ENCODE measurements at regions not wholly inside any gene's neighbourhood (a gene's known extent, or its start where the extent isn't known, plus 50 kb on each side); places are given as distances from the start of the nearest gene placed in this dataset.
"Not testable (repeated sequence)": the region's sequence is repeated elsewhere in the genome, so short reads cannot be mapped to it uniquely, and the experiment has no call there.

GRCh38 chr4:128630871-128631270 is 178.6 kb upstream of the JADE1 start:
- intact Hi-C loops (cut with DNase I; ENCODE audit: low total_unique reads) = no loop called here
- WGBS, 2 donors = 47 to 61% methylated on average over 5 of the region's 5 CpGs
- DNase-seq (ENCODE audit: low spot score in 2 of 2) = no peak
- TF ChIP-seq POLR2A (IDR thresholded peaks at IDR 0.05) (no peak), CTCF (IDR thresholded peaks at IDR 0.05) (no peak)
- no peak overlapping the region for H3K4me3 ChIP-seq (ENCODE audit: low read depth, poor library complexity, severe bottlenecking)

GRCh38 chr4:128623508-128624215 is 185.8 kb upstream of the JADE1 start:
- 70 to 81% methylated on average over 4 of the region's 4 CpGs for WGBS, 2 donors
- intact Hi-C loops (cut with DNase I; ENCODE audit: low total_unique reads) = no loop called here
- DNase-seq (ENCODE audit: low spot score in 2 of 2) = no peak
- no peak overlapping the region for H3K4me3 ChIP-seq (ENCODE audit: low read depth, poor library complexity, severe bottlenecking)
- TF ChIP-seq POLR2A (IDR thresholded peaks at IDR 0.05) = no peak
- no peak for TF ChIP-seq CTCF (IDR thresholded peaks at IDR 0.05)

- H3K4me3 ChIP-seq (ENCODE audit: low read depth, poor library complexity, severe bottlenecking); DNase-seq (ENCODE audit: low spot score in 2 of 2); intact Hi-C loops (cut with DNase I; ENCODE audit: low total_unique reads): not testable (repeated sequence)
- WGBS, 2 donors = 73 to 81% methylated on average over 7 of the region's 7 CpGs
Observed at GRCh38 chr4:128620279-128620965, 189.1 kb upstream of the JADE1 start.

- DNase-seq (ENCODE audit: low spot score in 2 of 2) = no peak
- TF ChIP-seq CTCF (IDR thresholded peaks at IDR 0.05) (no peak), POLR2A (IDR thresholded peaks at IDR 0.05) (no peak)
- intact Hi-C loops (cut with DNase I; ENCODE audit: low total_unique reads) = no loop called here
- H3K4me3 ChIP-seq (ENCODE audit: low read depth, poor library complexity, severe bottlenecking) = no peak overlapping the region
Observed at GRCh38 chr4:128615197-128615596, 194.3 kb upstream of the JADE1 start.

GRCh38 chr4:128608006-128608405 is 201.5 kb upstream of the JADE1 start:
- DNase-seq (ENCODE audit: low spot score in 2 of 2) = no peak
- WGBS, 2 donors = 83 to 87% methylated on average over 1 of the region's 1 CpG
- intact Hi-C loops (cut with DNase I; ENCODE audit: low total_unique reads) = no loop called here
- no peak overlapping the region for H3K4me3 ChIP-seq (ENCODE audit: low read depth, poor library complexity, severe bottlenecking)
- TF ChIP-seq POLR2A (IDR thresholded peaks at IDR 0.05) (no peak), CTCF (IDR thresholded peaks at IDR 0.05) (no peak)

- 65 to 66% methylated on average over 1 of the region's 1 CpG for WGBS, 2 donors
- no peak for DNase-seq (ENCODE audit: low spot score in 2 of 2)
- TF ChIP-seq POLR2A (IDR thresholded peaks at IDR 0.05) (no peak), CTCF (IDR thresholded peaks at IDR 0.05) (no peak)
- intact Hi-C loops (cut with DNase I; ENCODE audit: low total_unique reads) = no loop called here
- no peak overlapping the region for H3K4me3 ChIP-seq (ENCODE audit: low read depth, poor library complexity, severe bottlenecking)
Observed at GRCh38 chr4:128606173-128606572, 203.3 kb upstream of the JADE1 start.

Data from lower leg skin (tissue), 4 donors.